ENCODE measurements at regions not wholly inside any gene's neighbourhood (a gene's known extent, or its start where the extent isn't known, plus 50 kb on each side); places are given as distances from the start of the nearest gene placed in this dataset.

DNA sequence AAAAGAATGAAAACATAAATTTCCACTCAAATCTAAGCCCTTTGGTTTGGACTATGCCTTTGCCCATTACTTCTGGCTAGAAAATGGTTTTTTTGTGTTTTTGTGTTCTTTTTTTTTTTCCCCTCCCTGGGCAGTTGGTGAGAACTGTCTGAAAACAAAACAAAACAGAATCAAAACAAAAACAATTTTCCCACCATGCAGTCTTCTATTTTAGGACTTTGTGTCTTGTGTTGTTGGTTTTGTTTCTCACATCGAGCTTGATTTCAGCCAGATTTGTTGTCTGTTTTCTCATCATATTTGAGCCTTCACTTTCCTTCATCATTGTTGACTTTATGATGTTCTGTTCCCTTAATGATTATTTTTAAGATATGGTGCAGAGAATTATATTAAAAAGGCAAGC, 206.3 kb downstream of the MACC1 start:
- in situ Hi-C loops (cut with MboI; ENCODE audit: low sequenced_read_pairs, unreplicated experiment) = no loop called here
- no peak for DNase-seq (ENCODE audit: low spot score)
- TF ChIP-seq, protein P1, sequence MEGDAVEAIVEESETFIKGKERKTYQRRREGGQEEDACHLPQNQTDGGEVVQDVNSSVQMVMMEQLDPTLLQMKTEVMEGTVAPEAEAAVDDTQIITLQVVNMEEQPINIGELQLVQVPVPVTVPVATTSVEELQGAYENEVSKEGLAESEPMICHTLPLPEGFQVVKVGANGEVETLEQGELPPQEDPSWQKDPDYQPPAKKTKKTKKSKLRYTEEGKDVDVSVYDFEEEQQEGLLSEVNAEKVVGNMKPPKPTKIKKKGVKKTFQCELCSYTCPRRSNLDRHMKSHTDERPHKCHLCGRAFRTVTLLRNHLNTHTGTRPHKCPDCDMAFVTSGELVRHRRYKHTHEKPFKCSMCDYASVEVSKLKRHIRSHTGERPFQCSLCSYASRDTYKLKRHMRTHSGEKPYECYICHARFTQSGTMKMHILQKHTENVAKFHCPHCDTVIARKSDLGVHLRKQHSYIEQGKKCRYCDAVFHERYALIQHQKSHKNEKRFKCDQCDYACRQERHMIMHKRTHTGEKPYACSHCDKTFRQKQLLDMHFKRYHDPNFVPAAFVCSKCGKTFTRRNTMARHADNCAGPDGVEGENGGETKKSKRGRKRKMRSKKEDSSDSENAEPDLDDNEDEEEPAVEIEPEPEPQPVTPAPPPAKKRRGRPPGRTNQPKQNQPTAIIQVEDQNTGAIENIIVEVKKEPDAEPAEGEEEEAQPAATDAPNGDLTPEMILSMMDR (IDR thresholded peaks at IDR 0.05; ENCODE audit: borderline replicate concordance, control extremely low read depth, extremely low read depth, insufficient read depth, missing control alignments) = no peak

DNA sequence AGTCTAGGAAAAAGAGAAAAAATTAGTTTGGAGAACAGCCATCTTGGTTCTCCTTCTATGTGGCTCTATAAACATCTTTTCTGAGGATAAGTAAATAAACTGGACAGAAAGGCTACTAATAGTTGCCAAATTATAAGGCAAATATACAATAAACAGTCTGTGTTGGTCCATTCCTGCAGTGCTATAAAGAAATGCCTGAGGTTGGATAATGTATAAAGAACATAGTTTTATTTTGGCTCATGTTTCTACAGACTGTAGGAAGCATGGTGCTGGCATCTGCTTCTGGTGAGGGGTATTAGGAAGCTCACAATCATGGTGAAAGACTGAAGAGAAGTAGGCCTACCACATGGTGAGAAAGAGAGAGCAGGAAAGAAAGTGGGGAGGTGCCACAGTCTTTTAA, 209.7 kb downstream of the MACC1 start:
- in situ Hi-C loops (cut with MboI; ENCODE audit: low sequenced_read_pairs, unreplicated experiment) = no loop called here
- TF ChIP-seq, protein P1 (IDR thresholded peaks at IDR 0.05; ENCODE audit: borderline replicate concordance, control extremely low read depth, extremely low read depth, insufficient read depth, missing control alignments) = no peak

DNA sequence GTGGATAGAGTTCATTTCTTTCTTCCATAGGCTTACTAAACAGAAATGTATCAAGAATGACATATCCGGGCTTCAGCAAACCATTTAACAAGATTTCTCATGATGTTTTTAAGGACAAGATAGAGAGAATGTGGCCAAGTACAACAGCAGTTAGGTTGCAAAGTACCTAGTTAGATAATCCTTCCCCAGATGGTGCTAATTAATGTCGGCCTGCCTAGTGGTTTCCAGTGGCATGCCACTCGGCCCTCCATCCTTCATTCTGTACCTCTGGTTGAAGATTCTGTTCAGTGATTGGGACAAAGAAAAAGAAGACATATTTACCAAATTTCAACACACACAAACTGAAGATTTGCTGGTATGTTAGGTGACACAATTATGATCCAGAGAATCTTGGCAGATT, 212.1 kb downstream of the MACC1 start:
- no peak for DNase-seq (ENCODE audit: low spot score)
- in situ Hi-C loops (cut with MboI; ENCODE audit: low sequenced_read_pairs, unreplicated experiment) = no loop called here
- TF ChIP-seq, protein P1 (IDR thresholded peaks at IDR 0.05; ENCODE audit: borderline replicate concordance, control extremely low read depth, extremely low read depth, insufficient read depth, missing control alignments) = no peak

More for the DNA sequence above, 209.7 kb downstream of the MACC1 start:
- DNase-seq (ENCODE audit: low spot score) = no peak

DNA sequence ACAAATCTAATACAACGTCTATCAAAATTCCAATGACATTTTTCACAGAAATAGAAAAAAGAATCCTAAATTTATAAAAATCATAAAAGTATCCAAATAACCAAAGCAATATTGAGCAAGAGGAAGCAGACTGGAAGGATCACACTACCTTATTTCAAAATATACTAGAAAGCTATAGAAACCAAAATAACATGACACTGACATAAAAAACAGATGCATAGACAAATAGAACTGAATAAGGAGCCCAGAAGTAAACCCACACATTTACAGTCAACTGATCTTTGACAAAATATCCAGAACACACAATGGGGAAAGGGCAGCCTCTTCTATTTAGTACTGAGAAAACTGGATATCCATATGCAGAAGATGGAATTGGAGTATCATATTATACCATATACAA, 217.5 kb downstream of the MACC1 start:
- in situ Hi-C loops (cut with MboI; ENCODE audit: low sequenced_read_pairs, unreplicated experiment) = loop anchor here (25.0 kb wide), 1 partner anchor 588 kb away; no protein-coding TSS in a partner anchor
- TF ChIP-seq, protein P1 (IDR thresholded peaks at IDR 0.05; ENCODE audit: borderline replicate concordance, control extremely low read depth, extremely low read depth, insufficient read depth, missing control alignments) = no peak
- DNase-seq (ENCODE audit: low spot score) = no peak

DNA sequence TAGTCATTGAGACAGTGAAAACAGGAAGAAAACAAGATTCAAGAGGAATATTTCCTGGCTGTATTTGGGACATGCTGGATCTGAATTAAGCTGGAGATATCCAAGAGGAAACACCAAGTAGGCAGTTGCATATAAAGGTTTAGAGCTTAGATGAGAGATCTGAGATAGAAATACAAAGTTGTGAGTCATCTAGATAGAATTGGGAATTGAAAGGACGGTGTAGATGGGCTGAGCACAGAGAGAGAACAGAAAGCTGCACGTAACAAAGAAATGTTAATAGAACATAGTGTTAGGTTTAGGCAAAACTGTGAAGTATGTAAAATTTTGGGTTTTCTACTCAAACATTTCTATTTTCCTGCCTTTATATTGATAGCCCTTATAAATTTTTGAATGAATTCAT, 218.5 kb upstream of the TMEM196 start:
- TF ChIP-seq, protein P1 (IDR thresholded peaks at IDR 0.05; ENCODE audit: borderline replicate concordance, control extremely low read depth, extremely low read depth, insufficient read depth, missing control alignments) = no peak
- in situ Hi-C loops (cut with MboI; ENCODE audit: low sequenced_read_pairs, unreplicated experiment) = loop anchor here (25.0 kb wide), 1 partner anchor 595 kb away; no protein-coding TSS in a partner anchor
- DNase-seq (ENCODE audit: low spot score) = no peak

DNA sequence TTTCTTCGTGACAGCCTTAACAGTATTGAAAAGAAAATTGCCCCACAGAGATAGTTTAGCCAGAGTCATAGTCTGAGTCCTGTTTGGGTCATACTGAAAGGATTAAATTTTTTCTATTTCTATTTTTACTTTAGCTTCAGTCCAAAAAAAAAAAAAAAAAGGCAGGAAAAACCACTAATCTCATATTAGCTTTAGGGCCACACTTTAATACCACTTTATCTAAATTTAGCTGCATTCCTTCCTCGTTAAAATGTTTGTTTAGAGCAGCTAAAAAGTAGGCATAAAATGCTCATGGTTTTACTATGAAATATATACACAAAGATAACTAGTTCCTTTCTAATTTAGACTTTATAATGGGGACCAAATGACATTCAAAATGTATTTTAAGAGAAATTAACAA, 216.5 kb upstream of the TMEM196 start:
- no peak for DNase-seq (ENCODE audit: low spot score)
- in situ Hi-C loops (cut with MboI; ENCODE audit: low sequenced_read_pairs, unreplicated experiment) = loop anchor here (10.0 to 25.0 kb wide), 2 partner anchors 325 to 597 kb away; no protein-coding TSS in a partner anchor
- TF ChIP-seq, protein P1 (IDR thresholded peaks at IDR 0.05; ENCODE audit: borderline replicate concordance, control extremely low read depth, extremely low read depth, insufficient read depth, missing control alignments) = no peak
